GM10248 (cell line): ENCODE measurements at regions not wholly inside any gene's neighbourhood (a gene's known extent, or its start where the extent isn't known, plus 50 kb on each side); places are given as distances from the start of the nearest gene placed in this dataset.

ENCODE experiments used
- CTCF ChIA-PET: fragments of 300-600 bp; sonication (Branson Sonifier 250); formaldehyde crosslinking; extraction: SDS; loops from one replicate; lab custom pipeline; 2021; ENCODE audit warnings: antibody characterized with exemption; lab: Yijun Ruan, JAX
- POLR2A ChIA-PET: fragments of 350-650 bp; sonication (Branson Sonifier 250); formaldehyde crosslinking; extraction: SDS; loops from one replicate; lab custom pipeline; 2020; ENCODE audit warnings: antibody characterized with exemption; lab: Yijun Ruan, JAX
- DNase-seq: peaks from one replicate; pipeline ENCODE4 v3.0.0; 2012; ENCODE audit errors: extremely low spot score
- TF ChIP-seq, protein P1 (sequence below): IDR thresholded peaks from 2 replicates; pipeline ENCODE4 v1.5.1; 2012; ENCODE audit warnings: mild to moderate bottlenecking, low read depth; ENCODE audit errors: extremely low read depth, missing control alignments, control extremely low read depth

DNA sequence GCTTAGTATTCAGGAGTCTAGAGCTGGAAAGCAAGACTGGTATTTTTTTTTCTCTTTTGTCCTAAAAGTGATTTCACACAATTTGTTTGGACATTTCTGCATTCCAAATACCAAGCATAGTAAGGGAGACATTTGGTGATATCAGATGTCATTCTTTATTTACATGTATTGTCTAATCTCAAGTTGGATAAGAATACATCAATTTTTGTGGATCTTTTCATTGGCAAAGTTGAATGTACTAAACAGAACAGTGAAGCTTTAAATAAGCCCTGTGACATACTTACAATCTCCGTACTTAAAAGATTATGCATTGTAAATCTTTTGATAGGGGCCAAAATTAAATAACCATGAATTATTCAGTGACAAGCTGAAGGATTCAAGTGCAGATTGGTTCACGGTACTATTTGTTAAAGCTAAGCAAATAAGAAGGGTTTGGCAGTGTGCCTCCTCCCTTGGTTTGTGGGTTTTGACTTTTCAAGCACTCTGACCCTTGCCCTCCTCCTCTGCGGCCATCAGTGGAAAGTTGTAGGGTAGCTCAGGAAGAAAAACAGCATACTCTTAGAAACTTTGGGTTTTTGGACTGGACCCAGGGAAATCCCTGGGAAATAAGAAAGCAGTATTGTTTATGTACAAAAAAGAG, 663.7 kb downstream of the ADGRL2 start:
- POLR2A ChIA-PET, result no interaction called here
- TF ChIP-seq, protein P1, sequence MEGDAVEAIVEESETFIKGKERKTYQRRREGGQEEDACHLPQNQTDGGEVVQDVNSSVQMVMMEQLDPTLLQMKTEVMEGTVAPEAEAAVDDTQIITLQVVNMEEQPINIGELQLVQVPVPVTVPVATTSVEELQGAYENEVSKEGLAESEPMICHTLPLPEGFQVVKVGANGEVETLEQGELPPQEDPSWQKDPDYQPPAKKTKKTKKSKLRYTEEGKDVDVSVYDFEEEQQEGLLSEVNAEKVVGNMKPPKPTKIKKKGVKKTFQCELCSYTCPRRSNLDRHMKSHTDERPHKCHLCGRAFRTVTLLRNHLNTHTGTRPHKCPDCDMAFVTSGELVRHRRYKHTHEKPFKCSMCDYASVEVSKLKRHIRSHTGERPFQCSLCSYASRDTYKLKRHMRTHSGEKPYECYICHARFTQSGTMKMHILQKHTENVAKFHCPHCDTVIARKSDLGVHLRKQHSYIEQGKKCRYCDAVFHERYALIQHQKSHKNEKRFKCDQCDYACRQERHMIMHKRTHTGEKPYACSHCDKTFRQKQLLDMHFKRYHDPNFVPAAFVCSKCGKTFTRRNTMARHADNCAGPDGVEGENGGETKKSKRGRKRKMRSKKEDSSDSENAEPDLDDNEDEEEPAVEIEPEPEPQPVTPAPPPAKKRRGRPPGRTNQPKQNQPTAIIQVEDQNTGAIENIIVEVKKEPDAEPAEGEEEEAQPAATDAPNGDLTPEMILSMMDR, result no peak
- DNase-seq, result no peak
- CTCF ChIA-PET, result interaction anchor here (1.1 kb wide), 1 partner anchor 18 kb away, joined by 3 read pairs; no protein-coding TSS in a partner anchor

DNA sequence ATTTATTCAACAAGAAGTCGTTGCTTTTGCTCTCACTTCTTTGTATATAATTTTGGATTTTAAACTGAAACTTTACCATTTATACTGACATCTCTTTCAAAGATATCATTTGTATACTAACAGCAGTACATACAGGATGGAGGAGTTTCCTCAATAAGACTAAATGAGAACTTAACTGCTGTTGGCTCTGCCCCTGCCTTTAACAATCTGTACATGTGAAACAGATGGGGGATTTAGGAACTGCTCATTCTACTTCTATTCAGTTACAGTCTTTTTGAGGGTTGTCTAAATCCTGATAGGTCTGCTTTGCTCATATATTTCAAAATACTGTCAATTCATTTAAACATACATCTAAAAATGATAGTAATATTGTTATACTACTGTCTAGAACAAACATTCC, 663.2 kb downstream of the ADGRL2 start:
- ChIA-PET POLR2A (no interaction called here), CTCF (interaction anchor here (1.1 kb wide), 1 partner anchor 18 kb away, joined by 3 read pairs; no protein-coding TSS in a partner anchor)
- TF ChIP-seq, protein P1, result no peak

DNA sequence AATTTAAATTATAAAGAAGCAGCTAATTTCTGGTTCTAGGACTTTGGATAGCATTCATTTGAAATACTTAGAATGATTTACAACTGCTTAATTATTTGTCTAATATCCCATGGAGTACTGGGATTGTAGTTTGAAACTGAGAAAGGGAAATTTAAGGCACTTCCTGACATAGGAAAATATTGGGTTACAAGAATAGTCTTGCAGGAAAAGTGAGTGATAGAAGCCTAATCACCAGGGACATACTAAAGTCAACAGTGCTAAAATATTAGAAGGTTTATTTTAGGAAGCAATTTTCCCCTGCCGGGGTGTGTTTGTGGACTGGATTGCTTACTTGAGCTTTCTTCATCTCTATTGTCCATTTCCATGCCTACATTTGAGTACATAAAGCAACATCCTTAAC, 661.6 kb downstream of the ADGRL2 start:
- POLR2A ChIA-PET, result no interaction called here
- no peak for DNase-seq
- TF ChIP-seq, protein P1, result no peak
- CTCF ChIA-PET, result no interaction called here

More for the DNA sequence above, 663.2 kb downstream of the ADGRL2 start:
- no peak for DNase-seq

DNA sequence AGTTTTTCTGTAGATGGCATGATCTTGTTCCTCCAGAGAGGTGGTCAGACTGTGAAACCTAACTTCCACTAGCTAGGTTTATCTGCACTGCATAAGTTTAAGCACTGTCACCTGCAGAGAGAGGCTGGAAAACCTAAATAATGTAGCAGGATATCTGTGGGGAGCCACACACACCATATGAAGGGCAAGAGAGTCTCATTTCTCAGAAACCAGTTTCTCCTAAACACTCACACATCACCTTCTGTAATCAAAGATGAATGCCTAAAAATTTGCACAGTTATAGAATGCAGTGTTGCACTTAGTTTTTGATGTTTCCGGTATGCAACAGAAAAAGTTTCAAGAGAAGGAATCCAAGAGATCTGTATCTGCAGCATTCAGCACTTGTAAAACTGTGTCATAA, 654.6 kb downstream of the ADGRL2 start:
- DNase-seq, result no peak
- ChIA-PET CTCF (no interaction called here), POLR2A (no interaction called here)
- TF ChIP-seq, protein P1, result no peak

DNA sequence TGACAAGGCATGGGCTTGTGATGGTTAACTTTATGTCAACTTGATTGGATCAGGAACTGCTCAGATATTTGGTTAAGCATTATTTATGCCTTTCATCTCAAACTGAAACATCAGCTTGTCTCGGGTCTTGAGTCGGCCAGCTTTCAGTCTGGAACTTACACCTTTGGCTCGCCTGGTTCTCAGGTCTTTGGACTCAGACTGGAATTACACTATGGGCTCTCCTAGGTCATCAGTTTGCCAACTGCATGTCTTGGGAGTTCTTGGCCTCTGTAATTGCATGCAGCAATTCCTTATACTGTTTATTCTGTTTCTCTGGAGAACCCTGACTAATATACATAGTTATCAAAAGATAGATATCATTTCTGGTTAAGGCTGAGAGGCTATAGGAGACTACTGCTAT, 653.7 kb downstream of the ADGRL2 start:
- ChIA-PET CTCF (no interaction called here), POLR2A (no interaction called here)
- TF ChIP-seq, protein P1, result no peak
- DNase-seq, result no peak

DNA sequence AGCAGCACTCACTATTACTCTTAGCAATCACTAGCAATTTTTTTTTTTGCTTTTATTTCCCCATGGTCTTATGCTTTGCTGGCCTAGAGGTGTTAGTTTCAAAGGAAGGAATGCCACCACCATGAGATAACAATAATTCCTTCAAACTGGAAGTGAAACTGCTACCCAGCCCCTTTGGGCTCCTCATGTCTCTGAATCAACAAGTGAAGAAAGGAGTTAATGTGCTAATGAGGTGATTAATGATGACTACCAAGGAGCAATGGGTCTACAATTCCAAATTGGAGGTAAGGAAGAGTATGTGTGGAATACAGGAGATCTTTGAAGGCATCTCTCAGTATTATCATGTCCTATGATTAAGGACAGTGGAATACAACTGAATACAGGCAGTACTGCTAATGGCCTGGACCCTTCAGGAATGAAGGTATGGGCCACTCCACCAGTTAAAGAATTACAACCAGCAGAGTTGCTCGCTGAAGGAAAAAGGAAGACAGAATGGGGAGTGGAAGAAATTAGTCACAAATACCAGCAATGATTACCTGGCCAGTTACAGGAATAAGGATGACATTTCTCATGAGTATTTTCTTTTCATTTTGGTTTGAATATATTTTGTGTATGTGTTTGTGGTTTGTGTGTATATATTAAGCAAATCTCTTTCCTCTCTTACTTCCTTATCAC, 652.9 kb downstream of the ADGRL2 start:
- TF ChIP-seq, protein P1, result no peak
- DNase-seq, result no peak
- CTCF ChIA-PET, result no interaction called here
- POLR2A ChIA-PET, result no interaction called here
